ENCODE measurements at regions not wholly inside any gene's neighbourhood (a gene's known extent, or its start where the extent isn't known, plus 50 kb on each side); places are given as distances from the start of the nearest gene placed in this dataset.

- Histone ChIP-seq H3K4me3 (ENCODE audit: low read depth, low read length) (no peak overlapping the region), H3K27ac (ENCODE audit: low read depth, low read length) (no peak overlapping the region), H3K36me3 (ENCODE audit: control insufficient read depth, insufficient read depth, low read length) (no peaks in the 10 kb centered on the region), H3K4me1 (ENCODE audit: control insufficient read depth, insufficient read depth, low read length) (no peaks in the 10 kb centered on the region), H3K9ac (ENCODE audit: low read length) (no peak overlapping the region), H3K9me3 (ENCODE audit: control insufficient read depth, insufficient read depth, low read depth, low read length) (no peaks in the 10 kb centered on the region), H3K27me3 (ENCODE audit: control insufficient read depth, insufficient read depth, low read length) (no peaks in the 10 kb centered on the region)
Observed at GRCh38 chr10:93204494-93205485, 131.1 kb downstream of the CYP26A1 start.

GRCh38 chr10:93206652-93207051, 133.0 kb downstream of the CYP26A1 start:
- Histone ChIP-seq H3K9ac (ENCODE audit: low read length) (no peak overlapping the region), H3K4me3 (ENCODE audit: low read depth, low read length) (no peak overlapping the region), H3K27me3 (ENCODE audit: control insufficient read depth, insufficient read depth, low read length) (no peaks in the 10 kb centered on the region), H3K27ac (ENCODE audit: low read depth, low read length) (no peak overlapping the region), H3K9me3 (ENCODE audit: control insufficient read depth, insufficient read depth, low read depth, low read length) (no peaks in the 10 kb centered on the region), H3K4me1 (ENCODE audit: control insufficient read depth, insufficient read depth, low read length) (no peaks in the 10 kb centered on the region), H3K36me3 (ENCODE audit: control insufficient read depth, insufficient read depth, low read length) (no peaks in the 10 kb centered on the region)

- no peaks in the 10 kb centered on the region for H3K4me1 ChIP-seq (ENCODE audit: control insufficient read depth, insufficient read depth, low read length)
- H3K9ac ChIP-seq (ENCODE audit: low read length), result no peak overlapping the region
- no peaks in the 10 kb centered on the region for H3K36me3 ChIP-seq (ENCODE audit: control insufficient read depth, insufficient read depth, low read length)
- H3K4me3 ChIP-seq (ENCODE audit: low read depth, low read length), result no peak overlapping the region
- no peak overlapping the region for H3K27ac ChIP-seq (ENCODE audit: low read depth, low read length)
- H3K9me3 ChIP-seq (ENCODE audit: control insufficient read depth, insufficient read depth, low read depth, low read length), result no peaks in the 10 kb centered on the region
- H3K27me3 ChIP-seq (ENCODE audit: control insufficient read depth, insufficient read depth, low read length), result no peaks in the 10 kb centered on the region
Observed at GRCh38 chr10:93208717-93209464, 135.2 kb downstream of the CYP26A1 start.

GRCh38 chr10:93211991-93212390, 138.3 kb downstream of the CYP26A1 start:
- Histone ChIP-seq H3K9me3 (ENCODE audit: control insufficient read depth, insufficient read depth, low read depth, low read length) (no peaks in the 10 kb centered on the region), H3K9ac (ENCODE audit: low read length) (no peak overlapping the region), H3K4me1 (ENCODE audit: control insufficient read depth, insufficient read depth, low read length) (no peaks in the 10 kb centered on the region), H3K4me3 (ENCODE audit: low read depth, low read length) (no peak overlapping the region), H3K36me3 (ENCODE audit: control insufficient read depth, insufficient read depth, low read length) (no peaks in the 10 kb centered on the region), H3K27me3 (ENCODE audit: control insufficient read depth, insufficient read depth, low read length) (no peaks in the 10 kb centered on the region), H3K27ac (ENCODE audit: low read depth, low read length) (no peak overlapping the region)

- Histone ChIP-seq H3K27ac (ENCODE audit: low read depth, low read length) (no peak overlapping the region), H3K4me1 (ENCODE audit: control insufficient read depth, insufficient read depth, low read length) (peaks cover 2% of the 10 kb centered on the region; the same call in 1 of the 2 replicates), H3K27me3 (ENCODE audit: control insufficient read depth, insufficient read depth, low read length) (no peaks in the 10 kb centered on the region)
Observed at GRCh38 chr10:93215312-93215711, 141.6 kb downstream of the CYP26A1 start.

GRCh38 chr10:93216341-93216985, 142.8 kb downstream of the CYP26A1 start:
- H3K4me1 ChIP-seq (ENCODE audit: control insufficient read depth, insufficient read depth, low read length), result peaks cover 6% of the 10 kb centered on the region
- no peak overlapping the region for H3K9ac ChIP-seq (ENCODE audit: low read length)
- no peak overlapping the region for H3K4me3 ChIP-seq (ENCODE audit: low read depth, low read length)
- no peaks in the 10 kb centered on the region for H3K27me3 ChIP-seq (ENCODE audit: control insufficient read depth, insufficient read depth, low read length)
- no peaks in the 10 kb centered on the region for H3K36me3 ChIP-seq (ENCODE audit: control insufficient read depth, insufficient read depth, low read length)
- H3K27ac ChIP-seq (ENCODE audit: low read depth, low read length), result no peak overlapping the region
- no peaks in the 10 kb centered on the region for H3K9me3 ChIP-seq (ENCODE audit: control insufficient read depth, insufficient read depth, low read depth, low read length)

More at GRCh38 chr10:93215312-93215711, 141.6 kb downstream of the CYP26A1 start:
- Histone ChIP-seq H3K36me3 (ENCODE audit: control insufficient read depth, insufficient read depth, low read length) (no peaks in the 10 kb centered on the region), H3K9me3 (ENCODE audit: control insufficient read depth, insufficient read depth, low read depth, low read length) (no peaks in the 10 kb centered on the region), H3K4me3 (ENCODE audit: low read depth, low read length) (no peak overlapping the region), H3K9ac (ENCODE audit: low read length) (no peak overlapping the region)

GRCh38 chr10:93218386-93218785, 144.7 kb downstream of the CYP26A1 start:
- Histone ChIP-seq H3K36me3 (ENCODE audit: control insufficient read depth, insufficient read depth, low read length) (no peaks in the 10 kb centered on the region), H3K4me3 (ENCODE audit: low read depth, low read length) (no peak overlapping the region), H3K9me3 (ENCODE audit: control insufficient read depth, insufficient read depth, low read depth, low read length) (peaks cover 7% of the 10 kb centered on the region), H3K27ac (ENCODE audit: low read depth, low read length) (no peak overlapping the region), H3K27me3 (ENCODE audit: control insufficient read depth, insufficient read depth, low read length) (no peaks in the 10 kb centered on the region), H3K9ac (ENCODE audit: low read length) (no peak overlapping the region), H3K4me1 (ENCODE audit: control insufficient read depth, insufficient read depth, low read length) (peaks cover 6% of the 10 kb centered on the region)

GRCh38 chr10:93219347-93219746, 145.7 kb downstream of the CYP26A1 start:
- Histone ChIP-seq H3K9ac (ENCODE audit: low read length) (no peak overlapping the region), H3K27me3 (ENCODE audit: control insufficient read depth, insufficient read depth, low read length) (no peaks in the 10 kb centered on the region), H3K27ac (ENCODE audit: low read depth, low read length) (no peak overlapping the region), H3K36me3 (ENCODE audit: control insufficient read depth, insufficient read depth, low read length) (no peaks in the 10 kb centered on the region), H3K4me1 (ENCODE audit: control insufficient read depth, insufficient read depth, low read length) (peaks cover 10% of the 10 kb centered on the region), H3K4me3 (ENCODE audit: low read depth, low read length) (no peak overlapping the region), H3K9me3 (ENCODE audit: control insufficient read depth, insufficient read depth, low read depth, low read length) (peaks cover 10% of the 10 kb centered on the region)

GRCh38 chr10:93220296-93221170, 146.8 kb downstream of the CYP26A1 start:
- no peaks in the 10 kb centered on the region for H3K27me3 ChIP-seq (ENCODE audit: control insufficient read depth, insufficient read depth, low read length)
- H3K4me1 ChIP-seq (ENCODE audit: control insufficient read depth, insufficient read depth, low read length), result peaks cover 10% of the 10 kb centered on the region
- no peak overlapping the region for H3K9ac ChIP-seq (ENCODE audit: low read length)
- peaks cover 10% of the 10 kb centered on the region for H3K9me3 ChIP-seq (ENCODE audit: control insufficient read depth, insufficient read depth, low read depth, low read length)
- H3K4me3 ChIP-seq (ENCODE audit: low read depth, low read length), result no peak overlapping the region
- no peaks in the 10 kb centered on the region for H3K36me3 ChIP-seq (ENCODE audit: control insufficient read depth, insufficient read depth, low read length)
- no peak overlapping the region for H3K27ac ChIP-seq (ENCODE audit: low read depth, low read length)

- peaks cover 10% of the 10 kb centered on the region for H3K4me1 ChIP-seq (ENCODE audit: control insufficient read depth, insufficient read depth, low read length)
- no peak overlapping the region for H3K4me3 ChIP-seq (ENCODE audit: low read depth, low read length)
Observed at GRCh38 chr10:93221171-93221496, 147.4 kb downstream of the CYP26A1 start.

More at GRCh38 chr10:93221171-93221496, 147.4 kb downstream of the CYP26A1 start:
- Histone ChIP-seq H3K27ac (ENCODE audit: low read depth, low read length) (no peak overlapping the region), H3K9me3 (ENCODE audit: control insufficient read depth, insufficient read depth, low read depth, low read length) (peaks cover 10% of the 10 kb centered on the region), H3K27me3 (ENCODE audit: control insufficient read depth, insufficient read depth, low read length) (no peaks in the 10 kb centered on the region), H3K36me3 (ENCODE audit: control insufficient read depth, insufficient read depth, low read length) (no peaks in the 10 kb centered on the region), H3K9ac (ENCODE audit: low read length) (no peak overlapping the region)

All from HUES6 (cell line).